ENCODE measurements at regions not wholly inside any gene's neighbourhood (a gene's known extent, or its start where the extent isn't known, plus 50 kb on each side); places are given as distances from the start of the nearest gene placed in this dataset.

DNA sequence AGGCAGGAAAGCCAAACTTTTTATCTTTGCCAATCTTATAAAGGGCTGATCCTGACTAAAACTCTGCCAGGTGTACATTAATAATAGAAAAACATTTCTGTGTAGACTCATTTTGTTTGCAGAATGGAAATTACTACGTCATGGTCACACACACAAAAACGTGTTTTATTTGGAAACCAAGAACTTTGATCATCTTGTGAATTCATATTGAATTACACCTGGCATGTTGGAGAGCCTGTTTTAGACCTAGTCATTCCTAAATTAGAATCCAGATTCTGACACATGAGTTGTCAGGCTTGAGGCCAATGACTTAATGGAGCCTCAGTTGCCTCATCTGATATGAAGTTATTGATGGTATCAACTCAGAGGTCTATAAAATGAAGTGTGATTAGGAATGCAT, 235.6 kb upstream of the TENM4 start:
- H3K79me2 ChIP-seq (ENCODE audit: insufficient read depth, low read length) = no peaks in the 10 kb centered on the region
- no peaks in the 10 kb centered on the region for H3K9me2 ChIP-seq (ENCODE audit: low read depth, low read length)
- H3K9me3 ChIP-seq (ENCODE audit: low read length) = no peaks in the 10 kb centered on the region
- H3K4me1 ChIP-seq (ENCODE audit: insufficient read depth, low read length, severe bottlenecking) = no peaks in the 10 kb centered on the region
- H2AFZ ChIP-seq (ENCODE audit: low read length) = no peak overlapping the region
- H4K20me1 ChIP-seq (ENCODE audit: insufficient read depth, low read length) = no peaks in the 10 kb centered on the region
- H3K36me3 ChIP-seq (ENCODE audit: insufficient read depth, low read length) = no peaks in the 10 kb centered on the region
- no peak overlapping the region for H3K4me2 ChIP-seq (ENCODE audit: low read length)
- H3K9ac ChIP-seq (ENCODE audit: low read length) = no peak overlapping the region
- H3K27ac ChIP-seq (ENCODE audit: low read depth, low read length, poor library complexity, severe bottlenecking) = no peak overlapping the region
- no peak for TF ChIP-seq EZH2 (IDR thresholded peaks at IDR 0.05; ENCODE audit: borderline replicate concordance, low read length)
- TF ChIP-seq, protein P1, sequence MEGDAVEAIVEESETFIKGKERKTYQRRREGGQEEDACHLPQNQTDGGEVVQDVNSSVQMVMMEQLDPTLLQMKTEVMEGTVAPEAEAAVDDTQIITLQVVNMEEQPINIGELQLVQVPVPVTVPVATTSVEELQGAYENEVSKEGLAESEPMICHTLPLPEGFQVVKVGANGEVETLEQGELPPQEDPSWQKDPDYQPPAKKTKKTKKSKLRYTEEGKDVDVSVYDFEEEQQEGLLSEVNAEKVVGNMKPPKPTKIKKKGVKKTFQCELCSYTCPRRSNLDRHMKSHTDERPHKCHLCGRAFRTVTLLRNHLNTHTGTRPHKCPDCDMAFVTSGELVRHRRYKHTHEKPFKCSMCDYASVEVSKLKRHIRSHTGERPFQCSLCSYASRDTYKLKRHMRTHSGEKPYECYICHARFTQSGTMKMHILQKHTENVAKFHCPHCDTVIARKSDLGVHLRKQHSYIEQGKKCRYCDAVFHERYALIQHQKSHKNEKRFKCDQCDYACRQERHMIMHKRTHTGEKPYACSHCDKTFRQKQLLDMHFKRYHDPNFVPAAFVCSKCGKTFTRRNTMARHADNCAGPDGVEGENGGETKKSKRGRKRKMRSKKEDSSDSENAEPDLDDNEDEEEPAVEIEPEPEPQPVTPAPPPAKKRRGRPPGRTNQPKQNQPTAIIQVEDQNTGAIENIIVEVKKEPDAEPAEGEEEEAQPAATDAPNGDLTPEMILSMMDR (IDR thresholded peaks at IDR 0.05; ENCODE audit: low read length) = no peak
- H3K27me3 ChIP-seq (ENCODE audit: insufficient read depth, low read length) = no peaks in the 10 kb centered on the region
- no peak overlapping the region for H3K4me3 ChIP-seq (ENCODE audit: low read depth, low read length, poor library complexity, severe bottlenecking)
- no peaks in the 10 kb centered on the region for H3F3A ChIP-seq (ENCODE audit: insufficient read depth, low read length)

GRCh38 chr11:79675081-79675480, 234.3 kb upstream of the TENM4 start:
- Histone ChIP-seq H3K9ac (ENCODE audit: low read length) (no peak overlapping the region), H3K9me2 (ENCODE audit: low read depth, low read length) (no peaks in the 10 kb centered on the region), H3K79me2 (ENCODE audit: insufficient read depth, low read length) (no peaks in the 10 kb centered on the region), H3K27ac (ENCODE audit: low read depth, low read length, poor library complexity, severe bottlenecking) (no peak overlapping the region), H3K27me3 (ENCODE audit: insufficient read depth, low read length) (no peaks in the 10 kb centered on the region), H3K36me3 (ENCODE audit: insufficient read depth, low read length) (no peaks in the 10 kb centered on the region), H3K9me3 (ENCODE audit: low read length) (no peaks in the 10 kb centered on the region), H4K20me1 (ENCODE audit: insufficient read depth, low read length) (no peaks in the 10 kb centered on the region), H3F3A (ENCODE audit: insufficient read depth, low read length) (no peaks in the 10 kb centered on the region), H2AFZ (ENCODE audit: low read length) (no peak overlapping the region), H3K4me2 (ENCODE audit: low read length) (no peak overlapping the region), H3K4me1 (ENCODE audit: insufficient read depth, low read length, severe bottlenecking) (no peaks in the 10 kb centered on the region), H3K4me3 (ENCODE audit: low read depth, low read length, poor library complexity, severe bottlenecking) (no peak overlapping the region)
- TF ChIP-seq, protein P1 (IDR thresholded peaks at IDR 0.05; ENCODE audit: low read length) = no peak
- TF ChIP-seq EZH2 (IDR thresholded peaks at IDR 0.05; ENCODE audit: borderline replicate concordance, low read length) = no peak

DNA sequence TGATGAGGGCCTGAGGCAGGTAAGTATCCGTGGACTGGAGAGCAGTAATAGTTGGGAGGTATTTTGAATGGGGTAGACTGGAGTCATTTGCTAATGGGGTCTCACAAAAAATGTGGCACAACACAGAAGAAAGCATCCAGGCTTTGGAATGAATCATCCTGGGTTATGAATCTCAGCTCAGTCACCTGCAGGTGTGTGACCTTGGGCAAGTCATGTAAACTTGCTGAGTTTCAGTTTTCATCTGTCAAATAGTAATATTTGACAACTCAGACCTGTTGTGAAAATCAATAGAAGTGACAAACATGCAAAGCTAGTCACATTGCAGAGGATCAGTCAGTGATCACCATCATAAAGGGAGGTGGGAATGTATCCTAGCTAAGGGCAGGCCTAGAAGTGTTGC, 232.0 kb upstream of the TENM4 start:
- no peaks in the 10 kb centered on the region for H3K79me2 ChIP-seq (ENCODE audit: insufficient read depth, low read length)
- no peak overlapping the region for H3K4me3 ChIP-seq (ENCODE audit: low read depth, low read length, poor library complexity, severe bottlenecking)
- no peak overlapping the region for H3K27ac ChIP-seq (ENCODE audit: low read depth, low read length, poor library complexity, severe bottlenecking)
- no peaks in the 10 kb centered on the region for H3K36me3 ChIP-seq (ENCODE audit: insufficient read depth, low read length)
- H2AFZ ChIP-seq (ENCODE audit: low read length) = no peak overlapping the region
- H3K9ac ChIP-seq (ENCODE audit: low read length) = no peak overlapping the region
- H3F3A ChIP-seq (ENCODE audit: insufficient read depth, low read length) = no peaks in the 10 kb centered on the region
- H3K9me3 ChIP-seq (ENCODE audit: low read length) = no peaks in the 10 kb centered on the region
- H3K4me1 ChIP-seq (ENCODE audit: insufficient read depth, low read length, severe bottlenecking) = no peaks in the 10 kb centered on the region
- TF ChIP-seq, protein P1 (IDR thresholded peaks at IDR 0.05; ENCODE audit: low read length) = no peak
- no peak for TF ChIP-seq EZH2 (IDR thresholded peaks at IDR 0.05; ENCODE audit: borderline replicate concordance, low read length)
- no peaks in the 10 kb centered on the region for H3K27me3 ChIP-seq (ENCODE audit: insufficient read depth, low read length)
- H4K20me1 ChIP-seq (ENCODE audit: insufficient read depth, low read length) = no peaks in the 10 kb centered on the region
- H3K4me2 ChIP-seq (ENCODE audit: low read length) = no peak overlapping the region
- H3K9me2 ChIP-seq (ENCODE audit: low read depth, low read length) = no peaks in the 10 kb centered on the region

Data from OCI-LY1 (cell line).